ENCODE measurements at regions not wholly inside any gene's neighbourhood (a gene's known extent, or its start where the extent isn't known, plus 50 kb on each side); places are given as distances from the start of the nearest gene placed in this dataset.
"Not testable (repeated sequence)": the region's sequence is repeated elsewhere in the genome, so short reads cannot be mapped to it uniquely, and the experiment has no call there.

GRCh38 chr1:90296327-90296726 lies 301.4 kb downstream of the ZNF326 start:
- no peak for FAIRE-seq
- Histone ChIP-seq H3K27me3 (ENCODE audit: control insufficient read depth, insufficient read depth, low read length) (no peaks in the 10 kb centered on the region), H3K36me3 (ENCODE audit: control insufficient read depth, insufficient read depth, low read length) (no peaks in the 10 kb centered on the region), H3K4me3 (ENCODE audit: low read depth, low read length) (no peak overlapping the region)
- TF ChIP-seq CTCF (IDR thresholded peaks at IDR 0.05; ENCODE audit: insufficient read depth, low read length, severe bottlenecking), result no peak
- no peak for DNase-seq (ENCODE audit: low read depth)

- no peak for FAIRE-seq
Observed at GRCh38 chr1:90295534-90295933, 300.6 kb downstream of the ZNF326 start.

GRCh38 chr1:90291431-90292216 lies 296.7 kb downstream of the ZNF326 start:
- Histone ChIP-seq H3K36me3 (ENCODE audit: control insufficient read depth, insufficient read depth, low read length) (no peaks in the 10 kb centered on the region), H3K4me3 (ENCODE audit: low read depth, low read length) (no peak overlapping the region), H3K27me3 (ENCODE audit: control insufficient read depth, insufficient read depth, low read length) (no peaks in the 10 kb centered on the region)
- FAIRE-seq (no peak), DNase-seq (ENCODE audit: low read depth) (no peak)
- no peak for TF ChIP-seq CTCF (IDR thresholded peaks at IDR 0.05; ENCODE audit: insufficient read depth, low read length, severe bottlenecking)

More at GRCh38 chr1:90295534-90295933, 300.6 kb downstream of the ZNF326 start:
- Histone ChIP-seq H3K36me3 (ENCODE audit: control insufficient read depth, insufficient read depth, low read length) (no peaks in the 10 kb centered on the region), H3K27me3 (ENCODE audit: control insufficient read depth, insufficient read depth, low read length) (no peaks in the 10 kb centered on the region), H3K4me3 (ENCODE audit: low read depth, low read length) (no peak overlapping the region)
- TF ChIP-seq CTCF (IDR thresholded peaks at IDR 0.05; ENCODE audit: insufficient read depth, low read length, severe bottlenecking), result no peak
- DNase-seq (ENCODE audit: low read depth), result no peak

- DNase-seq (ENCODE audit: low read depth), result no peak
- H3K36me3 ChIP-seq (ENCODE audit: control insufficient read depth, insufficient read depth, low read length), result no peaks in the 10 kb centered on the region
- no peak for TF ChIP-seq CTCF (IDR thresholded peaks at IDR 0.05; ENCODE audit: insufficient read depth, low read length, severe bottlenecking)
- no peaks in the 10 kb centered on the region for H3K27me3 ChIP-seq (ENCODE audit: control insufficient read depth, insufficient read depth, low read length)
- no peak overlapping the region for H3K4me3 ChIP-seq (ENCODE audit: low read depth, low read length)
- no peak for FAIRE-seq
Observed at GRCh38 chr1:90282811-90283210, 287.9 kb downstream of the ZNF326 start.

GRCh38 chr1:90281886-90282285 lies 287.0 kb downstream of the ZNF326 start:
- H3K4me3 ChIP-seq (ENCODE audit: low read depth, low read length); FAIRE-seq; DNase-seq (ENCODE audit: low read depth); H3K36me3 ChIP-seq (ENCODE audit: control insufficient read depth, insufficient read depth, low read length); H3K27me3 ChIP-seq (ENCODE audit: control insufficient read depth, insufficient read depth, low read length): not testable (repeated sequence)

GRCh38 chr1:90277270-90277669 lies 282.4 kb downstream of the ZNF326 start:
- no peak for TF ChIP-seq CTCF (IDR thresholded peaks at IDR 0.05; ENCODE audit: insufficient read depth, low read length, severe bottlenecking)
- FAIRE-seq, result no peak
- no peaks in the 10 kb centered on the region for H3K36me3 ChIP-seq (ENCODE audit: control insufficient read depth, insufficient read depth, low read length)

More at GRCh38 chr1:90277270-90277669, 282.4 kb downstream of the ZNF326 start:
- Histone ChIP-seq H3K4me3 (ENCODE audit: low read depth, low read length) (no peak overlapping the region), H3K27me3 (ENCODE audit: control insufficient read depth, insufficient read depth, low read length) (no peaks in the 10 kb centered on the region)
- no peak for DNase-seq (ENCODE audit: low read depth)
